H1 (cell line): ENCODE measurements at regions not wholly inside any gene's neighbourhood (a gene's known extent, or its start where the extent isn't known, plus 50 kb on each side); places are given as distances from the start of the nearest gene placed in this dataset.

Source experiments
- CTCF ChIA-PET: fragments of 300-600 bp; sonication (Branson Sonifier 250); formaldehyde crosslinking; loops from one replicate; lab custom pipeline; 2021; ENCODE audit not compliant: partially characterized antibody; lab: Charles Lee
- POLR2A ChIA-PET: fragments of 300-600 bp; sonication (Branson Sonifier 250); formaldehyde crosslinking; loops from one replicate; lab custom pipeline; 2021; ENCODE audit warnings: inconsistent platforms; ENCODE audit not compliant: partially characterized antibody; lab: Charles Lee
- DNase-seq, 2 experiments: peaks; one replicate each; pipeline versions ENCODE4 v3.0.0 to v3.0.0-alpha.2; 2010 to 2022; ENCODE audit warnings: low spot score in 2 of 2, low read depth in 1 of 2, mixed read lengths in 1 of 2
- FAIRE-seq: peaks from 2 replicates; lab custom pipeline; 2011; peaks lifted over from hg19 to GRCh38; lab: Jason Lieb, UNC
- H2AFZ ChIP-seq: 2 replicates; pipeline ENCODE4 v1.8.1; 2012; ENCODE audit warnings: low read length, inconsistent platforms
- H2AK5ac ChIP-seq: 2 replicates; pipeline ENCODE4 v1.6.1; 2013; ENCODE audit warnings: low read depth, low read length
- H2BK120ac ChIP-seq: replicated peaks from 2 replicates; pipeline ENCODE3; 2013; ENCODE audit warnings: low read depth, low read length, inconsistent platforms
- H2BK12ac ChIP-seq: 2 replicates; pipeline ENCODE4 v1.6.1; 2013; ENCODE audit warnings: low read depth, low read length
- H2BK15ac ChIP-seq: 2 replicates; pipeline ENCODE4 v1.6.1; 2013; ENCODE audit warnings: low read length
- H2BK20ac ChIP-seq: 2 replicates; pipeline ENCODE4 v1.6.1; 2013; ENCODE audit warnings: low read length
- H2BK5ac ChIP-seq: 2 replicates; pipeline ENCODE4 v1.6.1; 2013; ENCODE audit warnings: low read depth, low read length
- H3K14ac ChIP-seq: 2 replicates; pipeline ENCODE4 v1.6.1; 2013; ENCODE audit warnings: inconsistent platforms; ENCODE audit not compliant: insufficient read length
- H3K18ac ChIP-seq: 2 replicates; pipeline ENCODE4 v1.6.1; 2013; ENCODE audit warnings: low read length; ENCODE audit errors: extremely low read depth
- H3K23ac ChIP-seq: 2 replicates; pipeline ENCODE4 v1.6.1; 2013; ENCODE audit warnings: inconsistent platforms; ENCODE audit not compliant: insufficient read length
- H3K23me2 ChIP-seq: 2 replicates; pipeline ENCODE4 v1.6.1; 2013; ENCODE audit warnings: low read depth, low read length
- H3K27ac ChIP-seq: 2 replicates; pipeline ENCODE4 v1.6.1; 2011; ENCODE audit warnings: low read depth, low read length, inconsistent platforms
- H3K27me3 ChIP-seq, 4 experiments: replicated peaks in 1 of 4; 1 replicate in 1 of 4; 2 replicates in 3 of 4; pipeline versions ENCODE4 v1.6.1 to v1.8.1; 2011 to 2013; ENCODE audit warnings: low read length in 3 of 4, mild to moderate bottlenecking in 3 of 4, inconsistent platforms in 2 of 4, mixed read lengths in 2 of 4, moderate library complexity in 1 of 4; ENCODE audit not compliant: control insufficient read depth in 3 of 4, insufficient read depth in 3 of 4; ENCODE audit errors: extremely low read depth in 1 of 4
- H3K36me3 ChIP-seq, 4 experiments: 2 replicates each; pipeline versions ENCODE4 v1.6.1 to v1.8.1; 2011 to 2013; ENCODE audit warnings: mild to moderate bottlenecking in 4 of 4, low read length in 3 of 4, moderate library complexity in 2 of 4, control low read depth in 1 of 4, inconsistent platforms in 1 of 4; ENCODE audit not compliant: insufficient read depth in 4 of 4, control insufficient read depth in 2 of 4
- H3K4ac ChIP-seq: replicated peaks from 2 replicates; pipeline ENCODE3; 2013; ENCODE audit warnings: low read length, low read depth, mixed read lengths, inconsistent platforms; ENCODE audit not compliant: insufficient read length
- H3K4me1 ChIP-seq, 4 experiments: replicated peaks in 1 of 4; 1 replicate in 1 of 4; 2 replicates in 3 of 4; pipeline versions ENCODE4 v1.6.1 to v1.8.1; 2011 to 2013; ENCODE audit warnings: low read length in 3 of 4, inconsistent platforms in 2 of 4, mixed read lengths in 1 of 4; ENCODE audit not compliant: insufficient read depth in 4 of 4, control insufficient read depth in 3 of 4
- H3K4me2 ChIP-seq, 2 experiments: 2 replicates each; pipeline versions ENCODE4 v1.6.1 to v1.8.1; 2011 to 2013; ENCODE audit warnings: low read depth in 2 of 2, low read length in 2 of 2, control low read depth in 1 of 2, inconsistent platforms in 1 of 2, mild to moderate bottlenecking in 1 of 2; ENCODE audit not compliant: insufficient read depth in 1 of 2
- H3K4me3 ChIP-seq, 4 experiments: fragments of 200-600, 300-600 bp in 1 of 4; sonication (generic), shearing (Covaris generic), sonication (Bioruptor Twin) in 1 of 4; 2 replicates each; pipeline versions ENCODE4 v1.5.1 to v1.8.1; 2011 to 2016; ENCODE audit warnings: low read length in 4 of 4, low read depth in 3 of 4, control low read depth in 2 of 4, inconsistent platforms in 2 of 4, mild to moderate bottlenecking in 2 of 4, mixed read lengths in 1 of 4, moderate library complexity in 1 of 4; ENCODE audit not compliant: insufficient read depth in 2 of 4; ENCODE audit errors: extremely low read depth in 1 of 4
- H3K56ac ChIP-seq: replicated peaks from 2 replicates; pipeline ENCODE3; 2013; ENCODE audit warnings: low read depth, mild to moderate bottlenecking, mixed read lengths, low read length, inconsistent platforms; ENCODE audit not compliant: insufficient read length
- H3K79me1 ChIP-seq: 2 replicates; pipeline ENCODE4 v1.6.1; 2013; ENCODE audit warnings: low read depth, low read length, control low read depth
- H3K79me2 ChIP-seq, 2 experiments: 2 replicates each; pipeline versions ENCODE4 v1.6.1 to v1.8.1; 2012 to 2013; ENCODE audit warnings: low read length in 2 of 2, mild to moderate bottlenecking in 2 of 2, inconsistent platforms in 1 of 2; ENCODE audit not compliant: insufficient read depth in 2 of 2, control insufficient read depth in 1 of 2
- H3K9ac ChIP-seq, 4 experiments: replicated peaks in 1 of 4; 1 replicate in 1 of 4; 2 replicates in 3 of 4; pipeline versions ENCODE4 v1.6.1 to v1.8.1; 2011 to 2013; ENCODE audit warnings: low read depth in 3 of 4, low read length in 3 of 4, control low read depth in 2 of 4, mild to moderate bottlenecking in 2 of 4, moderate library complexity in 2 of 4, inconsistent platforms in 1 of 4; ENCODE audit errors: extremely low read depth in 1 of 4
- H3K9me3 ChIP-seq, 2 experiments: 2 replicates each; pipeline versions ENCODE4 v1.6.1 to v1.8.1; 2012 to 2013; ENCODE audit warnings: mild to moderate bottlenecking in 2 of 2, moderate library complexity in 2 of 2, control low read depth in 1 of 2, inconsistent platforms in 1 of 2, low read depth in 1 of 2, low read length in 1 of 2, mixed read lengths in 1 of 2; ENCODE audit not compliant: insufficient read depth in 2 of 2
- H4K20me1 ChIP-seq, 2 experiments: replicated peaks in 1 of 2; 2 replicates each; pipeline versions ENCODE3 to v1.8.1; 2011 to 2013; ENCODE audit warnings: inconsistent platforms in 2 of 2, low read length in 2 of 2, mild to moderate bottlenecking in 1 of 2; ENCODE audit not compliant: insufficient read depth in 2 of 2, control insufficient read depth in 1 of 2
- H4K5ac ChIP-seq: 2 replicates; pipeline ENCODE4 v1.6.1; 2013; ENCODE audit warnings: low read length, low read depth, mixed read lengths, inconsistent platforms; ENCODE audit not compliant: insufficient read length
- H4K8ac ChIP-seq: 2 replicates; pipeline ENCODE4 v1.8.0; 2013; ENCODE audit warnings: mild to moderate bottlenecking, moderate library complexity, low read length, inconsistent platforms; ENCODE audit not compliant: insufficient read depth; ENCODE audit errors: extremely low read depth
- H4K91ac ChIP-seq: replicated peaks from 2 replicates; pipeline ENCODE3; 2013; ENCODE audit warnings: low read length, mixed read lengths, inconsistent platforms; ENCODE audit not compliant: insufficient read length
- CHD2 ChIP-seq: IDR thresholded peaks from 2 replicates; pipeline ENCODE4 v1.6.1; 2012; ENCODE audit warnings: low read length, improper control_type of control experiment
- WGBS, 2 experiments: shearing (Covaris generic) in 1 of 2; methylation state at CpG; one replicate each; pipeline versions ENCODE4 v1.1.6 to v1.1.7; 2013 to 2015; ENCODE audit warnings: low lambda C conversion rate in 2 of 2, mixed read lengths in 2 of 2, inconsistent platforms in 1 of 2, low coverage in 1 of 2, missing lambda C conversion rate in 1 of 2; ENCODE audit not compliant: insufficient replicate concordance in 2 of 2, insufficient coverage in 1 of 2, insufficient read length in 1 of 2; ENCODE audit errors: extremely low coverage in 1 of 2, missing lambda C conversion rate in 1 of 2; 5-methylcytosine and 5-hydroxymethylcytosine counted together

- 96% methylated on average over 9 of the region's 9 CpGs; no CpG with 5 or more reads in 1 of the 2 experiments for WGBS, 2 experiments
- no peak for TF ChIP-seq CHD2
These were observed 346.9 kb downstream of the PBX1 start for GRCh38 chr1:164905869-164906268.

More at GRCh38 chr1:164905869-164906268, 346.9 kb downstream of the PBX1 start:
- Histone ChIP-seq H2AFZ (no peak overlapping the region), H3K23me2 (no peaks in the 10 kb centered on the region; the same call in 1 of the 2 replicates), H3K23ac (no peak overlapping the region), H2AK5ac (no peak overlapping the region), H3K9me3 (no peaks in the 10 kb centered on the region), H3K79me1 (no peaks in the 10 kb centered on the region), H4K91ac (no peak overlapping the region), H3K4me2 (no peak overlapping the region), H3K14ac (no peak overlapping the region), H2BK12ac (no peak overlapping the region), H4K8ac (no peak overlapping the region), H3K36me3 (no peaks in the 10 kb centered on the region), H4K20me1 (no peaks in the 10 kb centered on the region), H3K27ac (no peak overlapping the region), H3K4me3 (no peak overlapping the region), H3K18ac (no peak overlapping the region), H3K4ac (no peak overlapping the region), H3K4me1 (peaks cover 0 to 5% (median 2%) of the 10 kb centered on the region in 4 experiments; a peak in 3 of 7 replicates), H3K27me3 (no peaks in the 10 kb centered on the region), H2BK120ac (no peak overlapping the region), H3K56ac (no peak overlapping the region), H2BK5ac (no peak overlapping the region), H3K9ac (no peak overlapping the region), H2BK20ac (no peak overlapping the region), H2BK15ac (no peak overlapping the region), H3K79me2 (no peaks in the 10 kb centered on the region), H4K5ac (no peak overlapping the region)
- FAIRE-seq (no peak), DNase-seq (no peak)
- ChIA-PET POLR2A (no interaction called here), CTCF (interaction anchor here (0.9 to 1.3 kb wide), 2 partner anchors 119 to 171 kb away, joined by 3 to 4 read pairs; no protein-coding TSS in a partner anchor)
